HEK293 (cell line): ENCODE measurements at regions not wholly inside any gene's neighbourhood (a gene's known extent, or its start where the extent isn't known, plus 50 kb on each side); places are given as distances from the start of the nearest gene placed in this dataset.

Source experiments
- CTCF ChIP-seq: fragments of 450-650 bp; formaldehyde crosslinking; IDR thresholded peaks from 2 replicates; pipeline ENCODE4 v1.5.1; 2016; ENCODE audit warnings: missing biosample characterization, missing genetic modification characterization
- KLF1 ChIP-seq: fragments of 450-650 bp; formaldehyde crosslinking; IDR thresholded peaks from 2 replicates; pipeline ENCODE4 v1.5.1; 2016; ENCODE audit warnings: missing biosample characterization, missing genetic modification characterization
- YY1 ChIP-seq: fragments of 450-650 bp; formaldehyde crosslinking; IDR thresholded peaks from 2 replicates; pipeline ENCODE4 v1.5.1; 2018; ENCODE audit warnings: missing biosample characterization, missing genetic modification characterization
- ZEB2 ChIP-seq: fragments of 450-650 bp; formaldehyde crosslinking; IDR thresholded peaks from 2 replicates; pipeline ENCODE4 v1.5.1; 2016; ENCODE audit warnings: missing biosample characterization, missing genetic modification characterization
- ZNF133 ChIP-seq: fragments of 450-650 bp; formaldehyde crosslinking; IDR thresholded peaks from 2 replicates; pipeline ENCODE4 v1.5.1; 2016; ENCODE audit warnings: missing biosample characterization, missing genetic modification characterization
- ZNF274 ChIP-seq, 2 experiments: fragments of 200-500 bp in 1 of 2; fragments of 450-650 bp in 1 of 2; sonication (Bioruptor generic) in 1 of 2; formaldehyde crosslinking in 1 of 2; IDR thresholded peaks; 2 replicates each; pipeline versions ENCODE4 v1.5.1 to v1.6.1; 2014 to 2016; ENCODE audit warnings: borderline replicate concordance in 1 of 2, inconsistent platforms in 1 of 2, low read length in 1 of 2, missing biosample characterization in 1 of 2, missing genetic modification characterization in 1 of 2
- ZNF398 ChIP-seq: fragments of 450-650 bp; formaldehyde crosslinking; IDR thresholded peaks from 2 replicates; pipeline ENCODE4 v1.5.1; 2017; ENCODE audit warnings: missing biosample characterization, missing genetic modification characterization
- ZNF521 ChIP-seq: fragments of 450-650 bp; formaldehyde crosslinking; IDR thresholded peaks from 2 replicates; pipeline ENCODE4 v1.5.1; 2017; ENCODE audit warnings: missing biosample characterization, mild to moderate bottlenecking, missing genetic modification characterization
- ZNF600 ChIP-seq: fragments of 450-650 bp; formaldehyde crosslinking; IDR thresholded peaks from 2 replicates; pipeline ENCODE4 v1.5.1; 2016; ENCODE audit warnings: missing biosample characterization, missing genetic modification characterization
- ZNF768 ChIP-seq: fragments of 450-650 bp; formaldehyde crosslinking; IDR thresholded peaks from 2 replicates; pipeline ENCODE4 v1.5.1; 2018; ENCODE audit warnings: missing biosample characterization, mild to moderate bottlenecking, missing genetic modification characterization
- ZSCAN5A ChIP-seq: fragments of 450-650 bp; formaldehyde crosslinking; IDR thresholded peaks from 2 replicates; pipeline ENCODE4 v1.5.1; 2016; ENCODE audit warnings: missing biosample characterization, missing genetic modification characterization

GRCh38 chr2:74083750-74084149 lies 64.0 kb downstream of the BOLA3 start:
- TF ChIP-seq YY1 (tag by site-specific recombination) (no peak), ZNF133 (tag by site-specific recombination) (no peak), ZNF600 (tag by site-specific recombination) (no peak), ZNF398 (tag by site-specific recombination) (no peak), ZNF521 (no peak), ZSCAN5A (tag by site-specific recombination) (no peak), CTCF (tag by site-specific recombination) (no peak), ZNF768 (no peak), ZNF274 (IDR thresholded peaks at IDR 0.05; ENCODE audit: low read length) (no peak), ZNF274 (tag by site-specific recombination; IDR thresholded peaks at IDR 0.05; ENCODE audit: borderline replicate concordance) (no peak), KLF1 (tag by site-specific recombination) (no peak), ZEB2 (tag by site-specific recombination) (no peak)
